22Rv1 (cell line): ENCODE measurements at regions not wholly inside any gene's neighbourhood (a gene's known extent, or its start where the extent isn't known, plus 50 kb on each side); places are given as distances from the start of the nearest gene placed in this dataset.

Experiments
- CTCF ChIP-seq: fragments of 450-650 bp; IDR thresholded peaks from 2 replicates; pipeline ENCODE4 v1.5.1; 2017; ENCODE audit warnings: mild to moderate bottlenecking
- ZFX ChIP-seq: fragments of 450-650 bp; IDR thresholded peaks from 2 replicates; pipeline ENCODE4 v1.6.1; 2017; ENCODE audit warnings: antibody characterized with exemption, borderline replicate concordance

DNA sequence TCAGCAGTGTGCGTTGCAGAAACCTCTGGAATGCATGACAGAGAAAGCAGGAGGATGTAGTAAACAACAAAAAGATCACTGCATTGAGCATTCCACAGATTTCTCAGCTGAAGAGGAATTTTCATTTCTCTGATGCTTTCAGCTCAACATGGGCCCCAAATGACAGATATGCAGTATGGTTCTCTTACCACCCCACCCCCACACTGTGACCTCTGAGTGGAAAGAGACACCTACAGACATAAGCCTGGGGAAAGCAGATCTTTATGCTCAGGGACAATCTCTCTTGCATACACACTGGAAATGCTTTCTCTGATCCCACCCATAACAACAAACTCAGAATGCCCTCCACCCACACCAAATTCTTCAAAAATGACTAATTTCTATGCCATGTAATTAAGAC, 983.7 kb upstream of the LCORL start:
- no peak for TF ChIP-seq CTCF
- no peak for TF ChIP-seq ZFX
